H1 (cell line): ENCODE measurements at regions not wholly inside any gene's neighbourhood (a gene's known extent, or its start where the extent isn't known, plus 50 kb on each side); places are given as distances from the start of the nearest gene placed in this dataset.

Experiments used
- CTCF ChIA-PET: fragments of 300-600 bp; sonication (Branson Sonifier 250); formaldehyde crosslinking; loops from one replicate; lab custom pipeline; 2021; ENCODE audit not compliant: partially characterized antibody; lab: Charles Lee
- POLR2A ChIA-PET: fragments of 300-600 bp; sonication (Branson Sonifier 250); formaldehyde crosslinking; loops from one replicate; lab custom pipeline; 2021; ENCODE audit warnings: inconsistent platforms; ENCODE audit not compliant: partially characterized antibody; lab: Charles Lee
- DNase-seq, 2 experiments: peaks; one replicate each; pipeline versions ENCODE4 v3.0.0 to v3.0.0-alpha.2; 2010 to 2022; ENCODE audit warnings: low spot score in 2 of 2, low read depth in 1 of 2, mixed read lengths in 1 of 2
- FAIRE-seq: peaks from 2 replicates; lab custom pipeline; 2011; peaks lifted over from hg19 to GRCh38; lab: Jason Lieb, UNC
- H2AFZ ChIP-seq: 2 replicates; pipeline ENCODE4 v1.8.1; 2012; ENCODE audit warnings: low read length, inconsistent platforms
- H2AK5ac ChIP-seq: 2 replicates; pipeline ENCODE4 v1.6.1; 2013; ENCODE audit warnings: low read depth, low read length
- H2BK120ac ChIP-seq: replicated peaks from 2 replicates; pipeline ENCODE3; 2013; ENCODE audit warnings: low read depth, low read length, inconsistent platforms
- H2BK12ac ChIP-seq: 2 replicates; pipeline ENCODE4 v1.6.1; 2013; ENCODE audit warnings: low read depth, low read length
- H2BK15ac ChIP-seq: 2 replicates; pipeline ENCODE4 v1.6.1; 2013; ENCODE audit warnings: low read length
- H2BK20ac ChIP-seq: 2 replicates; pipeline ENCODE4 v1.6.1; 2013; ENCODE audit warnings: low read length
- H2BK5ac ChIP-seq: 2 replicates; pipeline ENCODE4 v1.6.1; 2013; ENCODE audit warnings: low read depth, low read length
- H3K14ac ChIP-seq: 2 replicates; pipeline ENCODE4 v1.6.1; 2013; ENCODE audit warnings: inconsistent platforms; ENCODE audit not compliant: insufficient read length
- H3K18ac ChIP-seq: 2 replicates; pipeline ENCODE4 v1.6.1; 2013; ENCODE audit warnings: low read length; ENCODE audit errors: extremely low read depth
- H3K23ac ChIP-seq: 2 replicates; pipeline ENCODE4 v1.6.1; 2013; ENCODE audit warnings: inconsistent platforms; ENCODE audit not compliant: insufficient read length
- H3K23me2 ChIP-seq: 2 replicates; pipeline ENCODE4 v1.6.1; 2013; ENCODE audit warnings: low read depth, low read length
- H3K27ac ChIP-seq: 2 replicates; pipeline ENCODE4 v1.6.1; 2011; ENCODE audit warnings: low read depth, low read length, inconsistent platforms
- H3K27me3 ChIP-seq, 4 experiments: replicated peaks in 1 of 4; 1 replicate in 1 of 4; 2 replicates in 3 of 4; pipeline versions ENCODE4 v1.6.1 to v1.8.1; 2011 to 2013; ENCODE audit warnings: low read length in 3 of 4, mild to moderate bottlenecking in 3 of 4, inconsistent platforms in 2 of 4, mixed read lengths in 2 of 4, moderate library complexity in 1 of 4; ENCODE audit not compliant: control insufficient read depth in 3 of 4, insufficient read depth in 3 of 4; ENCODE audit errors: extremely low read depth in 1 of 4
- H3K36me3 ChIP-seq, 4 experiments: 2 replicates each; pipeline versions ENCODE4 v1.6.1 to v1.8.1; 2011 to 2013; ENCODE audit warnings: mild to moderate bottlenecking in 4 of 4, low read length in 3 of 4, moderate library complexity in 2 of 4, control low read depth in 1 of 4, inconsistent platforms in 1 of 4; ENCODE audit not compliant: insufficient read depth in 4 of 4, control insufficient read depth in 2 of 4
- H3K4ac ChIP-seq: replicated peaks from 2 replicates; pipeline ENCODE3; 2013; ENCODE audit warnings: low read length, low read depth, mixed read lengths, inconsistent platforms; ENCODE audit not compliant: insufficient read length
- H3K4me1 ChIP-seq, 4 experiments: replicated peaks in 1 of 4; 1 replicate in 1 of 4; 2 replicates in 3 of 4; pipeline versions ENCODE4 v1.6.1 to v1.8.1; 2011 to 2013; ENCODE audit warnings: low read length in 3 of 4, inconsistent platforms in 2 of 4, mixed read lengths in 1 of 4; ENCODE audit not compliant: insufficient read depth in 4 of 4, control insufficient read depth in 3 of 4
- H3K4me2 ChIP-seq, 2 experiments: 2 replicates each; pipeline versions ENCODE4 v1.6.1 to v1.8.1; 2011 to 2013; ENCODE audit warnings: low read depth in 2 of 2, low read length in 2 of 2, control low read depth in 1 of 2, inconsistent platforms in 1 of 2, mild to moderate bottlenecking in 1 of 2; ENCODE audit not compliant: insufficient read depth in 1 of 2
- H3K4me3 ChIP-seq, 4 experiments: fragments of 200-600, 300-600 bp in 1 of 4; sonication (generic), shearing (Covaris generic), sonication (Bioruptor Twin) in 1 of 4; 2 replicates each; pipeline versions ENCODE4 v1.5.1 to v1.8.1; 2011 to 2016; ENCODE audit warnings: low read length in 4 of 4, low read depth in 3 of 4, control low read depth in 2 of 4, inconsistent platforms in 2 of 4, mild to moderate bottlenecking in 2 of 4, mixed read lengths in 1 of 4, moderate library complexity in 1 of 4; ENCODE audit not compliant: insufficient read depth in 2 of 4; ENCODE audit errors: extremely low read depth in 1 of 4
- H3K56ac ChIP-seq: replicated peaks from 2 replicates; pipeline ENCODE3; 2013; ENCODE audit warnings: low read depth, mild to moderate bottlenecking, mixed read lengths, low read length, inconsistent platforms; ENCODE audit not compliant: insufficient read length
- H3K79me1 ChIP-seq: 2 replicates; pipeline ENCODE4 v1.6.1; 2013; ENCODE audit warnings: low read depth, low read length, control low read depth
- H3K79me2 ChIP-seq, 2 experiments: 2 replicates each; pipeline versions ENCODE4 v1.6.1 to v1.8.1; 2012 to 2013; ENCODE audit warnings: low read length in 2 of 2, mild to moderate bottlenecking in 2 of 2, inconsistent platforms in 1 of 2; ENCODE audit not compliant: insufficient read depth in 2 of 2, control insufficient read depth in 1 of 2
- H3K9ac ChIP-seq, 4 experiments: replicated peaks in 1 of 4; 1 replicate in 1 of 4; 2 replicates in 3 of 4; pipeline versions ENCODE4 v1.6.1 to v1.8.1; 2011 to 2013; ENCODE audit warnings: low read depth in 3 of 4, low read length in 3 of 4, control low read depth in 2 of 4, mild to moderate bottlenecking in 2 of 4, moderate library complexity in 2 of 4, inconsistent platforms in 1 of 4; ENCODE audit errors: extremely low read depth in 1 of 4
- H3K9me3 ChIP-seq, 2 experiments: 2 replicates each; pipeline versions ENCODE4 v1.6.1 to v1.8.1; 2012 to 2013; ENCODE audit warnings: mild to moderate bottlenecking in 2 of 2, moderate library complexity in 2 of 2, control low read depth in 1 of 2, inconsistent platforms in 1 of 2, low read depth in 1 of 2, low read length in 1 of 2, mixed read lengths in 1 of 2; ENCODE audit not compliant: insufficient read depth in 2 of 2
- H4K20me1 ChIP-seq, 2 experiments: replicated peaks in 1 of 2; 2 replicates each; pipeline versions ENCODE3 to v1.8.1; 2011 to 2013; ENCODE audit warnings: inconsistent platforms in 2 of 2, low read length in 2 of 2, mild to moderate bottlenecking in 1 of 2; ENCODE audit not compliant: insufficient read depth in 2 of 2, control insufficient read depth in 1 of 2
- H4K5ac ChIP-seq: 2 replicates; pipeline ENCODE4 v1.6.1; 2013; ENCODE audit warnings: low read length, low read depth, mixed read lengths, inconsistent platforms; ENCODE audit not compliant: insufficient read length
- H4K8ac ChIP-seq: 2 replicates; pipeline ENCODE4 v1.8.0; 2013; ENCODE audit warnings: mild to moderate bottlenecking, moderate library complexity, low read length, inconsistent platforms; ENCODE audit not compliant: insufficient read depth; ENCODE audit errors: extremely low read depth
- H4K91ac ChIP-seq: replicated peaks from 2 replicates; pipeline ENCODE3; 2013; ENCODE audit warnings: low read length, mixed read lengths, inconsistent platforms; ENCODE audit not compliant: insufficient read length
- CBX5 ChIP-seq: fragments of 300-800, 300-1000 bp; sonication (generic); IDR thresholded peaks from 2 replicates; pipeline ENCODE4 v1.7.1; 2016; ENCODE audit warnings: antibody characterized with exemption, low read length, low read depth
- CEBPB ChIP-seq: IDR thresholded peaks from 2 replicates; pipeline ENCODE4 v1.6.1; 2012; ENCODE audit warnings: low read depth, low read length
- GABPA ChIP-seq: IDR thresholded peaks from 2 replicates; pipeline ENCODE4 v1.6.1; 2011; ENCODE audit warnings: mild to moderate bottlenecking, low read length, moderate library complexity, borderline replicate concordance; ENCODE audit not compliant: insufficient read depth
- GTF2F1 ChIP-seq: IDR thresholded peaks from 2 replicates; pipeline ENCODE4 v1.6.1; 2012; ENCODE audit warnings: low read depth, low read length, improper control_type of control experiment, borderline replicate concordance
- HDAC6 ChIP-seq: IDR thresholded peaks from one replicate; pipeline ENCODE4 v1.7.1; 2012; ENCODE audit warnings: low read depth, mild to moderate bottlenecking, inconsistent platforms, low read length, moderate library complexity
- JUN ChIP-seq: IDR thresholded peaks from 2 replicates; pipeline ENCODE4 v1.6.1; 2011; ENCODE audit warnings: low read depth, mild to moderate bottlenecking, improper control_type of control experiment, low read length
- NANOG ChIP-seq: IDR thresholded peaks from 2 replicates; pipeline ENCODE4 v1.6.1; 2011; ENCODE audit warnings: low read length, low read depth, mild to moderate bottlenecking, inconsistent platforms; ENCODE audit not compliant: insufficient read depth, poor library complexity, severe bottlenecking
- NRF1 ChIP-seq: IDR thresholded peaks from 2 replicates; pipeline ENCODE4 v1.6.1; 2011; ENCODE audit warnings: mild to moderate bottlenecking, low read depth, low read length, improper control_type of control experiment
- RXRA ChIP-seq: IDR thresholded peaks from 2 replicates; pipeline ENCODE4 v1.6.1; 2011; ENCODE audit warnings: low read depth, mild to moderate bottlenecking, low read length, moderate library complexity; ENCODE audit not compliant: insufficient read depth
- SP4 ChIP-seq: IDR thresholded peaks from 2 replicates; pipeline ENCODE4 v1.6.1; 2012; ENCODE audit warnings: low read length, inconsistent platforms
- ZNF274 ChIP-seq: IDR thresholded peaks from 2 replicates; pipeline ENCODE4 v1.7.0; 2012; ENCODE audit warnings: low read length, borderline replicate concordance; ENCODE audit errors: extremely low read depth
- WGBS, 2 experiments: shearing (Covaris generic) in 1 of 2; methylation state at CpG; one replicate each; pipeline versions ENCODE4 v1.1.6 to v1.1.7; 2013 to 2015; ENCODE audit warnings: low lambda C conversion rate in 2 of 2, mixed read lengths in 2 of 2, inconsistent platforms in 1 of 2, low coverage in 1 of 2, missing lambda C conversion rate in 1 of 2; ENCODE audit not compliant: insufficient replicate concordance in 2 of 2, insufficient coverage in 1 of 2, insufficient read length in 1 of 2; ENCODE audit errors: extremely low coverage in 1 of 2, missing lambda C conversion rate in 1 of 2; 5-methylcytosine and 5-hydroxymethylcytosine counted together
- TF ChIP-seq, protein P1 (sequence below): IDR thresholded peaks from 2 replicates; pipeline ENCODE4 v1.6.1; 2012; ENCODE audit warnings: inconsistent platforms
- TF ChIP-seq, protein P2 (sequence below): IDR thresholded peaks from 2 replicates; pipeline ENCODE4 v1.6.1; 2012; ENCODE audit warnings: low read length, inconsistent platforms

DNA sequence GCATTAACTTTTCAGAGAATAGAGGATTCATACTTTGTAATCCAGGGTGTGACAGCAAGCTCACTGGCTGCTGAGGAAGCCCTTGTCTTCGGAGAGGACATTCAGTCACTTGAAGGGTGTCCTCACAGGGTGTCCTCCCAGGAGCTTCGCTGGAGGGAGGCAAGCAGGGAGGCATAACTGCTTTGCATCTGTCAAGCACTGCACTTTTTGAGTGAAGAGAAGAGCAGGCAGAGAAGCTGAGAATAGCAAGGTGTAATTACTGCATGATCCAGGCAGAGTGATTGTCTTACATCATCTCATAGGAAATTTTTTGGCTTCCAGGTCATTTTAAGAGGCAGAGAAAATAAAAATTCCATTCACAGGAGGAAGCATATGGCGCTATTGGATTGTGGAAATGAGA is 232.5 kb upstream of the ZP4 start:
- DNase-seq (no peak), FAIRE-seq (no peak)
- H3K79me2 ChIP-seq: no peaks in the 10 kb centered on the region
- no peaks in the 10 kb centered on the region for H4K20me1 ChIP-seq
- no peak overlapping the region for H4K91ac ChIP-seq
- no peaks in the 10 kb centered on the region for H3K79me1 ChIP-seq
- H3K4me3 ChIP-seq: no peak overlapping the region
- no peak overlapping the region for H2BK15ac ChIP-seq
- no peaks in the 10 kb centered on the region for H3K27me3 ChIP-seq
- no peak overlapping the region for H2BK5ac ChIP-seq
- H3K23me2 ChIP-seq: no peaks in the 10 kb centered on the region
- H3K27ac ChIP-seq: no peak overlapping the region
- H4K5ac ChIP-seq: no peak overlapping the region
- no peak overlapping the region for H3K23ac ChIP-seq
- H3K18ac ChIP-seq: no peak overlapping the region
- no peak overlapping the region for H3K4me2 ChIP-seq
- no peaks in the 10 kb centered on the region; a peak in 1 of 7 replicates for H3K4me1 ChIP-seq
- H4K8ac ChIP-seq: no peak overlapping the region
- H2BK20ac ChIP-seq: no peak overlapping the region
- H3K56ac ChIP-seq: no peak overlapping the region
- H2BK12ac ChIP-seq: no peak overlapping the region; the same call in 1 of the 2 replicates
- H3K9me3 ChIP-seq: no peaks in the 10 kb centered on the region
- 85% methylated on average over 3 of the region's 3 CpGs; no CpG with 5 or more reads in 1 of the 2 experiments for WGBS, 2 experiments
- no peak overlapping the region for H3K9ac ChIP-seq
- ChIA-PET CTCF (interaction anchor here (1.2 to 2.0 kb wide), 2 partner anchors 113 to 259 kb away, joined by 4 to 5 read pairs; no protein-coding TSS in a partner anchor), POLR2A (no interaction called here)
- peak overlapping the region; percentile 53 for H3K4ac ChIP-seq
- no peak overlapping the region for H2AFZ ChIP-seq
- H3K14ac ChIP-seq: no peak overlapping the region
- H2BK120ac ChIP-seq: no peak overlapping the region
- H3K36me3 ChIP-seq: no peaks in the 10 kb centered on the region
- H2AK5ac ChIP-seq: no peak overlapping the region
- TF ChIP-seq SP4: no peak
- TF ChIP-seq JUN: no peak
- no peak for TF ChIP-seq RXRA
- TF ChIP-seq, protein P1, sequence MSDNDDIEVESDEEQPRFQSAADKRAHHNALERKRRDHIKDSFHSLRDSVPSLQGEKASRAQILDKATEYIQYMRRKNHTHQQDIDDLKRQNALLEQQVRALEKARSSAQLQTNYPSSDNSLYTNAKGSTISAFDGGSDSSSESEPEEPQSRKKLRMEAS: no peak
- TF ChIP-seq CBX5: no peak
- TF ChIP-seq, protein P2, sequence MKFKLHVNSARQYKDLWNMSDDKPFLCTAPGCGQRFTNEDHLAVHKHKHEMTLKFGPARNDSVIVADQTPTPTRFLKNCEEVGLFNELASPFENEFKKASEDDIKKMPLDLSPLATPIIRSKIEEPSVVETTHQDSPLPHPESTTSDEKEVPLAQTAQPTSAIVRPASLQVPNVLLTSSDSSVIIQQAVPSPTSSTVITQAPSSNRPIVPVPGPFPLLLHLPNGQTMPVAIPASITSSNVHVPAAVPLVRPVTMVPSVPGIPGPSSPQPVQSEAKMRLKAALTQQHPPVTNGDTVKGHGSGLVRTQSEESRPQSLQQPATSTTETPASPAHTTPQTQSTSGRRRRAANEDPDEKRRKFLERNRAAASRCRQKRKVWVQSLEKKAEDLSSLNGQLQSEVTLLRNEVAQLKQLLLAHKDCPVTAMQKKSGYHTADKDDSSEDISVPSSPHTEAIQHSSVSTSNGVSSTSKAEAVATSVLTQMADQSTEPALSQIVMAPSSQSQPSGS: no peak
- no peak for TF ChIP-seq GABPA
- TF ChIP-seq GTF2F1: no peak
- TF ChIP-seq HDAC6: no peak
- TF ChIP-seq NRF1: no peak
- TF ChIP-seq CEBPB: no peak
- TF ChIP-seq ZNF274: no peak
- no peak for TF ChIP-seq NANOG
